H9 (cell line): ENCODE measurements at regions not wholly inside any gene's neighbourhood (a gene's known extent, or its start where the extent isn't known, plus 50 kb on each side); places are given as distances from the start of the nearest gene placed in this dataset.

Experiments used
- DNase-seq: peaks from one replicate; pipeline ENCODE4 v3.0.0-alpha.2; 2017
- H2AFZ ChIP-seq: one replicate; pipeline ENCODE4 v1.6.1; 2013; ENCODE audit warnings: mild to moderate bottlenecking, low read length, control low read depth, moderate library complexity
- H2AK5ac ChIP-seq: 2 replicates; pipeline ENCODE4 v1.6.1; 2013; ENCODE audit warnings: low read length, control low read depth, mixed read lengths; ENCODE audit not compliant: insufficient read length
- H2BK120ac ChIP-seq: one replicate; pipeline ENCODE4 v1.6.1; 2013; ENCODE audit warnings: low read depth, mild to moderate bottlenecking, low read length, control low read depth, inconsistent platforms; ENCODE audit not compliant: poor library complexity, severe bottlenecking
- H2BK12ac ChIP-seq: 2 replicates; pipeline ENCODE4 v1.6.1; 2013; ENCODE audit warnings: low read length, control low read depth, mixed read lengths, low read depth; ENCODE audit not compliant: insufficient read length
- H2BK15ac ChIP-seq: 2 replicates; pipeline ENCODE4 v1.6.1; 2013; ENCODE audit warnings: low read depth, low read length, control low read depth
- H2BK20ac ChIP-seq: one replicate; pipeline ENCODE4 v1.6.1; 2013; ENCODE audit warnings: low read depth, mild to moderate bottlenecking, low read length, control low read depth, inconsistent platforms; ENCODE audit not compliant: poor library complexity, severe bottlenecking
- H2BK5ac ChIP-seq: 2 replicates; pipeline ENCODE4 v1.6.1; 2013; ENCODE audit warnings: low read length, control low read depth, mixed read lengths; ENCODE audit not compliant: insufficient read length
- H3K14ac ChIP-seq: 2 replicates; pipeline ENCODE4 v1.6.1; 2013; ENCODE audit warnings: low read length, control low read depth; ENCODE audit not compliant: insufficient read depth
- H3K18ac ChIP-seq: 2 replicates; pipeline ENCODE4 v1.6.1; 2013; ENCODE audit warnings: low read depth, mild to moderate bottlenecking, mixed read lengths, low read length, control low read depth; ENCODE audit not compliant: insufficient read length
- H3K23ac ChIP-seq: 2 replicates; pipeline ENCODE4 v1.6.1; 2013; ENCODE audit warnings: low read length, control low read depth, mixed read lengths, low read depth; ENCODE audit not compliant: insufficient read length
- H3K23me2 ChIP-seq: 2 replicates; pipeline ENCODE4 v1.6.1; 2013; ENCODE audit warnings: low read depth, mild to moderate bottlenecking, mixed read lengths, low read length, control low read depth; ENCODE audit not compliant: insufficient read length, poor library complexity, severe bottlenecking
- H3K27ac ChIP-seq: 2 replicates; pipeline ENCODE4 v1.5.1; 2013; ENCODE audit warnings: low read length, control low read depth, mixed read lengths, low read depth; ENCODE audit not compliant: insufficient read length
- H3K27me3 ChIP-seq: 2 replicates; pipeline ENCODE4 v1.6.1; 2013; ENCODE audit warnings: low read length, control low read depth, inconsistent platforms; ENCODE audit not compliant: insufficient read depth
- H3K4ac ChIP-seq: 2 replicates; pipeline ENCODE4 v1.6.1; 2013; ENCODE audit warnings: low read depth, mild to moderate bottlenecking, control low read depth, inconsistent platforms, low read length, moderate library complexity
- H3K4me1 ChIP-seq: 2 replicates; pipeline ENCODE4 v1.6.1; 2013; ENCODE audit warnings: low read length, control low read depth, inconsistent platforms; ENCODE audit not compliant: insufficient read depth
- H3K4me2 ChIP-seq: 2 replicates; pipeline ENCODE4 v1.6.1; 2013; ENCODE audit warnings: low read length, control low read depth, mixed read lengths; ENCODE audit not compliant: insufficient read length, insufficient read depth
- H3K56ac ChIP-seq: 2 replicates; pipeline ENCODE4 v1.6.1; 2013; ENCODE audit warnings: low read depth, mild to moderate bottlenecking, mixed read lengths, low read length, control low read depth; ENCODE audit not compliant: insufficient read length
- H3K79me1 ChIP-seq: 2 replicates; pipeline ENCODE4 v1.6.1; 2013; ENCODE audit warnings: low read depth, mild to moderate bottlenecking, moderate library complexity, low read length, control low read depth, inconsistent platforms; ENCODE audit not compliant: insufficient read depth, poor library complexity, severe bottlenecking
- H3K79me2 ChIP-seq: 2 replicates; pipeline ENCODE4 v1.6.1; 2013; ENCODE audit warnings: low read length, control low read depth, inconsistent platforms; ENCODE audit not compliant: insufficient read depth
- H3K9ac ChIP-seq: 2 replicates; pipeline ENCODE4 v1.6.1; 2013; ENCODE audit warnings: low read length, control low read depth, mixed read lengths; ENCODE audit not compliant: insufficient read length; ENCODE audit errors: extremely low read depth
- H3K9me3 ChIP-seq: one replicate; pipeline ENCODE4 v1.6.1; 2013; ENCODE audit warnings: low read depth, low read length, inconsistent platforms; ENCODE audit not compliant: control insufficient read depth
- H3T11ph ChIP-seq: one replicate; pipeline ENCODE4 v1.6.1; 2013; ENCODE audit warnings: mild to moderate bottlenecking, low read length, control low read depth, inconsistent platforms
- H4K20me1 ChIP-seq: one replicate; pipeline ENCODE4 v1.6.1; 2013; ENCODE audit not compliant: control insufficient read depth, insufficient read length, insufficient read depth
- H4K5ac ChIP-seq: 2 replicates; pipeline ENCODE4 v1.6.1; 2013; ENCODE audit warnings: low read depth, mild to moderate bottlenecking, mixed read lengths, low read length, control low read depth; ENCODE audit not compliant: insufficient read length
- H4K8ac ChIP-seq: replicated peaks from 2 replicates; pipeline ENCODE4 v1.6.1; 2013; ENCODE audit warnings: low read length, control low read depth, mixed read lengths, low read depth; ENCODE audit not compliant: insufficient read length
- H4K91ac ChIP-seq: 2 replicates; pipeline ENCODE4 v1.6.1; 2013; ENCODE audit warnings: low read depth, mild to moderate bottlenecking, moderate library complexity, mixed read lengths, low read length, control low read depth; ENCODE audit not compliant: insufficient read length
- H3K27ac Mint-ChIP-seq, 3 experiments: 2 replicates in 2 of 3; 3 replicates in 1 of 3; pipeline ENCODE4 v1.8.0; 2020 to 2021; ENCODE audit warnings: mixed read lengths in 3 of 3, mild to moderate bottlenecking in 1 of 3, moderate library complexity in 1 of 3
- H3K27me3 Mint-ChIP-seq: 2 replicates; pipeline ENCODE4 v1.8.0; 2021; ENCODE audit warnings: low read depth, mild to moderate bottlenecking, moderate library complexity, mixed read lengths
- H3K36me3 Mint-ChIP-seq, 3 experiments: 2 replicates in 2 of 3; 3 replicates in 1 of 3; pipeline ENCODE4 v1.8.0; 2020 to 2021; ENCODE audit warnings: low read depth in 3 of 3, mixed read lengths in 3 of 3; ENCODE audit not compliant: insufficient read depth in 1 of 3
- H3K4me1 Mint-ChIP-seq, 2 experiments: 2 replicates each; pipeline ENCODE4 v1.8.0; 2020; ENCODE audit warnings: mixed read lengths in 2 of 2
- H3K4me3 Mint-ChIP-seq, 2 experiments: 2 replicates in 1 of 2; 3 replicates in 1 of 2; pipeline ENCODE4 v1.8.0; 2020 to 2021; ENCODE audit warnings: mild to moderate bottlenecking in 2 of 2, mixed read lengths in 2 of 2, moderate library complexity in 1 of 2
- H3K9me3 Mint-ChIP-seq, 2 experiments: 2 replicates in 1 of 2; 3 replicates in 1 of 2; pipeline ENCODE4 v1.8.0; 2020; ENCODE audit warnings: mild to moderate bottlenecking in 2 of 2, mixed read lengths in 2 of 2, moderate library complexity in 1 of 2
- WGBS: extraction: QIAGEN DNeasy Blood & Tissue Kit; methylation state at CpG from one replicate; pipeline ENCODE4 v1.1.7; 2013; ENCODE audit warnings: missing lambda C conversion rate, low lambda C conversion rate, mixed read lengths; ENCODE audit not compliant: insufficient read length; ENCODE audit errors: extremely low coverage; 5-methylcytosine and 5-hydroxymethylcytosine counted together
- TF ChIP-seq, protein P1 (sequence below): fragments of 200-600 bp; sonication (generic); conservative IDR thresholded peaks from 3 replicates; pipeline ENCODE4 v1.8.0; 2021; ENCODE audit warnings: antibody characterized with exemption, mild to moderate bottlenecking

DNA sequence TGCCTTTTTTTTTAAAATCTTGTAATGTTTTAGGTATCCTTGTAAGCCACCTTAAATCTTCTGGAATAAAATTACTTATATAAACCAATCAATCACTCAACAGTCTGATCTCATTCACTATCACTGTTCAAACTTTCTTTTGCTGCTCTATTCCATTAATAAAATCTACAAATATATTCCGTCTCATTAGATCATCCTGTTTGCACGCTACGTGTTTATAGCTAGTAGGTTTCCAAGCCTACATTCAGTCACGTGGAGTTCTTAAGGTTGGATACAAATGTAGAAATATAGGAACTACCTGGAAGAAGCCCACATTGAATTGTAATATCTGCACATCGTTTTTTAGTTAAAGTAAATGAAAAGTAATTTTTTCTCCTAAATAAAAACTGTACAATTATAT is 274.8 kb upstream of the CNTN4 start:
- no peak overlapping the region for H2BK15ac ChIP-seq
- H3K9ac ChIP-seq = no peak overlapping the region
- no peaks in the 10 kb centered on the region for H3K4me1 ChIP-seq
- WGBS = 100% methylated on average over 1 of the region's 5 CpGs
- H3K4me1 Mint-ChIP-seq = 0 out of 4 replicates have a peak, but pooled peaks cover 0 to 4% of the 10 kb centered on the region in 2 experiments
- H3K18ac ChIP-seq = no peak overlapping the region
- H3K4ac ChIP-seq = no peak overlapping the region
- H3K14ac ChIP-seq = no peak overlapping the region
- no peaks in the 10 kb centered on the region for H3K23me2 ChIP-seq
- H2BK12ac ChIP-seq = no peak overlapping the region
- no peak overlapping the region for H2BK5ac ChIP-seq
- no peak overlapping the region for H2AFZ ChIP-seq
- DNase-seq = no peak
- H3K56ac ChIP-seq = no peak overlapping the region
- no peak overlapping the region for H3K27ac ChIP-seq
- no peak overlapping the region for H3K27ac Mint-ChIP-seq
- no peaks in the 10 kb centered on the region for H3K9me3 Mint-ChIP-seq
- no peaks in the 10 kb centered on the region for H3K9me3 ChIP-seq
- no peak overlapping the region for H2BK120ac ChIP-seq
- H4K8ac ChIP-seq = no peak overlapping the region
- no peaks in the 10 kb centered on the region for H3K27me3 ChIP-seq
- no peak overlapping the region for H3K4me2 ChIP-seq
- H3K27me3 Mint-ChIP-seq = no peaks in the 10 kb centered on the region
- no peak overlapping the region for H3K23ac ChIP-seq
- no peaks in the 10 kb centered on the region for H3K79me2 ChIP-seq
- no peak overlapping the region for H4K91ac ChIP-seq
- no peak overlapping the region for H3T11ph ChIP-seq
- H3K36me3 Mint-ChIP-seq = no peaks in the 10 kb centered on the region
- no peak overlapping the region for H2BK20ac ChIP-seq
- no peak overlapping the region for H3K4me3 Mint-ChIP-seq
- no peaks in the 10 kb centered on the region for H4K20me1 ChIP-seq
- no peak overlapping the region for H4K5ac ChIP-seq
- H2AK5ac ChIP-seq = no peak overlapping the region
- TF ChIP-seq, protein P1, sequence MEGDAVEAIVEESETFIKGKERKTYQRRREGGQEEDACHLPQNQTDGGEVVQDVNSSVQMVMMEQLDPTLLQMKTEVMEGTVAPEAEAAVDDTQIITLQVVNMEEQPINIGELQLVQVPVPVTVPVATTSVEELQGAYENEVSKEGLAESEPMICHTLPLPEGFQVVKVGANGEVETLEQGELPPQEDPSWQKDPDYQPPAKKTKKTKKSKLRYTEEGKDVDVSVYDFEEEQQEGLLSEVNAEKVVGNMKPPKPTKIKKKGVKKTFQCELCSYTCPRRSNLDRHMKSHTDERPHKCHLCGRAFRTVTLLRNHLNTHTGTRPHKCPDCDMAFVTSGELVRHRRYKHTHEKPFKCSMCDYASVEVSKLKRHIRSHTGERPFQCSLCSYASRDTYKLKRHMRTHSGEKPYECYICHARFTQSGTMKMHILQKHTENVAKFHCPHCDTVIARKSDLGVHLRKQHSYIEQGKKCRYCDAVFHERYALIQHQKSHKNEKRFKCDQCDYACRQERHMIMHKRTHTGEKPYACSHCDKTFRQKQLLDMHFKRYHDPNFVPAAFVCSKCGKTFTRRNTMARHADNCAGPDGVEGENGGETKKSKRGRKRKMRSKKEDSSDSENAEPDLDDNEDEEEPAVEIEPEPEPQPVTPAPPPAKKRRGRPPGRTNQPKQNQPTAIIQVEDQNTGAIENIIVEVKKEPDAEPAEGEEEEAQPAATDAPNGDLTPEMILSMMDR = no peak
- H3K79me1 ChIP-seq = no peaks in the 10 kb centered on the region
